HT1080 (cell line): ENCODE measurements at regions not wholly inside any gene's neighbourhood (a gene's known extent, or its start where the extent isn't known, plus 50 kb on each side); places are given as distances from the start of the nearest gene placed in this dataset.

Source experiments
- DNase-seq: peaks from one replicate; pipeline ENCODE4 v3.0.0-alpha.2; 2015; ENCODE audit warnings: low read depth

DNA sequence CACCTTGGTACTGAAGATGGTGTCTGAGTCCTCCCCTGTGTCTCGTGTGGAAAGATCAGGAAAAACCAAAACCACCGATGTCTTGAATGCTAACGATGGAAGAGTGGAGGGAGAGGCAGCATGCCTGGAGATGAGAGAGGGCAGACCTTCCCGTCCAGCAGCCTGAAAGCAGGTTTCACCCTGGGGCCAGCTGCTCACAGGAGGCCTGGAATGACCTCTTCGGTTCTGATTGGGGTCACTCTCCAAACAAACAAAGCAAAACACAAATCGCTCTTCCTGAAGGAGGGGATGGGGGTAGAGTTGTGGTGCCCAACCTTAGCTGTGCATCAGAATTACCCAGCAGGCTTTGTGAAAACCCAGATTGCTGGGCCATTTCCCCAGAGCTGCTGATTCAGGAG is 142.3 kb upstream of the SOX1 start:
- no peak for DNase-seq

DNA sequence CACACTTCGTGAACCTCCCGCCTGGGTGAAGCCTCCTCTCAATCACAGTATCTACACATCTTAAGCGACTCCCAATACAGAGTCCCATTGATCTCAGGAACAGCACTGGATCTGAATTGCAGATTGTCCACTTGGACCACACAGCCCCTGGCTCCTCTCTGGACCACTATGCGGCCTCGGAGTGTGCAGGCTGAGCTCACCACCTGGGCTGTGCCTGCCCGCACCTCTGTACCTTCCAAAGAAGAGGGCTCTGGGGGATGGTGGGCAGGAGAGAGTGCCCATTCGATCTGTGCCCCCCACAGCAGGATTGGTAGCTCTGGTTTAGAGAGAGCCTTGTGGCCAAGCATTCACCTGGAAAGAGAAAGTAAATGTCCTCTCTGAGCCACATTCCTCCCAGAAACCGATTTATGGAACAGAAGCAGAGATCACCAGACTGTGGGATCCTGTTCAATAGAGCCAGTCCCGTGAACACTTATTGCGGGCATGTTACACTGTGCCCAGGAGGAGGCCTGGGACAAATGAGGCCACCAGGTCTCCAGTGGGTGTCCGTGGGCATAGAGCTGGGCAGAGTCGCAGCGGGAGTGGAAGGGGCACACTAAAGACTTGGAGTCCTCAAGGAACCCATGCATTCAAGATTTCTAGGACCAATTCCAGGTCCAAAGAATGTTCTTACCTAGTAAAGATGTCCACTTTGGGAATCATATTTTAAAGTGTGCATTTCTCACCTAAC is 141.6 kb upstream of the SOX1 start:
- no peak for DNase-seq

DNA sequence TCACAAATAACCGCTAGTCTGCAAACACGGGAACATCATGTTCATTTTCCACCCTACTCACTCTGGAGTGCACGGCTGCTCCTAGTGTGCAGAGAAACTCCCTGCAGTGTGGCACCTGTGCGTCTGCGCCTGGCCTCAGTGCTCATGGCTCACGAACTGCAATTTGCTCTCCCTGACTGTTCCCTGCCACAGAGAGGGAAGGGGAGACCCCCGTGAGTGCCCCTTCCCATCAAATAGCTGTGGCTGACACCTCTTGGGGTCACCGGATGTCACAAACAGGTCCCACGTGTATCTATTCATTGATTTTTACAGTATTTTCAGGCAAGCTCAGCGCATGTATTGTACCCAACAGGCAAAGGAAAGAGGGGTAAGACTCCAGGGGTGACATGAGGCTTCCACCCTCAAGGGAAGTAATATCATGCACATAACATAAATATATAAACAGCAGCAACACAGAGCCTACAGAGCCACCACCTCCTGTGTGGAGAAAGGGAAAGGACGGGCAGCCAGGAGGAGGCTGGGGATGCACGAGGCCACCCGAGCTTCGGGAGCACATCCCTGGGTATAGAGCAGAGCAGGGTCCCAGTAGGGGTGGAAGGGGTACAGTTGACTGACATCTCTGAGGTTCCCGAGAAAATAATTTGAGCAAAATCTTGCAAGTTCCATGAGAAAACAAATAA is 140.3 kb upstream of the SOX1 start:
- no peak for DNase-seq

DNA sequence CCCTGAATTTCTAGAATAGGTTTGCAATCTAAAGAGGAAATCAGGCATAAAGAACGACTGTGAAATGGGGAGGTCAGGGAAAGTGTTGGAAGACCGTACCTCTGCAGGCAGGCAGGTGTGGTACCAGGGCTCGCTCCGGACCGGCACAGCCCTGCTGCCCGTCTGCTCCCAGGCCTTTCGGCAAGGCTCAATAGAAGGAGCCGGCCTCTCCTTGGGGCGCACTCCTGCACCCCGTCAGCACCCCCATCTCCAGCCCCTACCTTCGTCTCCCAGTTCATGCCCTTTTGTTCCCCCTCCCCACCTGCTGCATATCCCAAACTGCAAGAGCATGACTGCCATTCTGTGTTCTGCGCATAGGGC is 139.8 kb upstream of the SOX1 start:
- no peak for DNase-seq

DNA sequence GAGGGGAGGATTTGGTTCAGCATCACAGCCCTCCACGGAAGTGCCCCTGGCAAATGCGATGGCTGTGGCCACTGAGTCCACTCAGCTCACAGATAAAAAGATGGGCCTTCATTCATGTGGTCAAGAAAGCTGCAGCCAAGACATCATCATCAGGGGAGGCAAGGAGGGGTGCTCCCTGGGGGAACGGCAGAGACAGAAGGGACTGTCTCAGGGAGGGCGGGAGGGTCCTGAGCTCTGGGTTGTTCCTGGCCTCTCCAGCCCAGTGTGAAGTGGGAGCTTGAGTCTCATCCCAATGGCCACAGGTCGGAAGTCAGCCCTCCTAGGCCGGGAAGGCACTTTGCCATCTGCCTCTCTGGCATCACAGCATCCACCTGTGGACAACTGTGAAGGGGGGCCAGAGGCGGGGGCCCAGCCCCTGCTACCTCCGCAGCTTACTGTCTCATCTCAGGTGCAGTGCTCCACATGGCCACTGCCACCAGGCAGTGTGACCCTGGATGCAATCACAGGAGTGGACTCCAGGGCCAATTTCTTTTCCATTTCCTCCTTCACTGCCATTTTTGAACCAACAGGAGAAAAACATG is 137.8 kb upstream of the SOX1 start:
- no peak for DNase-seq

DNA sequence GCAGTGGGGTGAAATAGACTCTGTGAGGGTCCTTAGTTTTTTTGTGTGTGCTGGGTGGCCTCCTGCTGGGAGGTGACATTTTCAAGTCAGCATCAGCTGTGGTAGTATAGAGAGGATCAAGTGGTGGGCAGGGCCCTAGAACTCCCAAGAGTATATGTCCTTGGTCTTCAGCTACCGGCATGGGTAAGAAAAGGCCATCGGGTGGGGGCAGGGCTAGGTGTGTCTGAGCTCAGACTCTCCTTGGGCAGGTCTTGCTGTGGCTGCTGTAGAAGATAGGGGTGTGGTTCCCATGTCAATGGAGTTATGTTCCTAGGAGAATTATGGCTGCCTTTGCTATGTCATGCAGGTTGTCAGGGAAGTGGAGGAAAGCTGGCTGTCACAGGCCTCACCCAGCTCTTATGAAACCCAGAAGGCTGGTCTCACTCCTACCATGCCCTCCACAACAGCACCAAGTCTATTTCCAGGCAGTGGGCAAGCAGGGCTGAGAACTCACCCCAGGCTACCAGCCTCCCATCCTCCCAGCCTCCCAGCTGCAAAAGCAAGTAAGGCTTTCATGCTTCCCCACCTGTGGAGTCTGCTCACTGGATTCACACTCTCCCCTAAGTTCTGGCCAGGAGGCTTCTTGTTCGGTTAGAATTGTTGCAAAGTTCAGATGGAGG is 130.6 kb upstream of the SOX1 start:
- DNase-seq, result no peak

DNA sequence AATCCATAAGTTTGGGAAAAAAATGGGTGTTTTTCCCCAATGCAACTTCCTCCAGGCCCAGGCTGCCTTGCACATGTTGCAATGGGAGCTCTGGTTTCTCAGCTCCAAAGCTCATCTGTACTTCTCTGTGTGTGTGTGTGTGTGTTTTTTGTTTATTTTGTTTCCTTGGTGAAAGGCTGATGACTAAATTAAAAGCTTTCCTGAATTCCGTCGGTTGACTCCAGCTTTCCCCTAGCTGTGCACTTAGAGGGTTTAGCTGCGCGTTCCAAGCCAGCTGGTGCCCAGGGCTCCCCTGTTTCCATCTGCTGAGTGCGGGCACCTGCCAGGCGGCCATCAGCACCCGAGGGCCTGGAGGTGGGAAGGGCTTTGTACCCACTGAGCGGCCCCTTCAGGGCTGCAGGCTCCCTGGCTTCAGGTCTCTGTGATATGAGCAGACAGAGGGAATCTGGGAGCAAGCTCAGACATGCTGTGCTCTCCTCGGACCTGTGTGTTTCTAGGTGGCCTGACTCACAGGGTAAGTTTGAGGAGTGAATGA is 129.1 kb upstream of the SOX1 start:
- no peak for DNase-seq

DNA sequence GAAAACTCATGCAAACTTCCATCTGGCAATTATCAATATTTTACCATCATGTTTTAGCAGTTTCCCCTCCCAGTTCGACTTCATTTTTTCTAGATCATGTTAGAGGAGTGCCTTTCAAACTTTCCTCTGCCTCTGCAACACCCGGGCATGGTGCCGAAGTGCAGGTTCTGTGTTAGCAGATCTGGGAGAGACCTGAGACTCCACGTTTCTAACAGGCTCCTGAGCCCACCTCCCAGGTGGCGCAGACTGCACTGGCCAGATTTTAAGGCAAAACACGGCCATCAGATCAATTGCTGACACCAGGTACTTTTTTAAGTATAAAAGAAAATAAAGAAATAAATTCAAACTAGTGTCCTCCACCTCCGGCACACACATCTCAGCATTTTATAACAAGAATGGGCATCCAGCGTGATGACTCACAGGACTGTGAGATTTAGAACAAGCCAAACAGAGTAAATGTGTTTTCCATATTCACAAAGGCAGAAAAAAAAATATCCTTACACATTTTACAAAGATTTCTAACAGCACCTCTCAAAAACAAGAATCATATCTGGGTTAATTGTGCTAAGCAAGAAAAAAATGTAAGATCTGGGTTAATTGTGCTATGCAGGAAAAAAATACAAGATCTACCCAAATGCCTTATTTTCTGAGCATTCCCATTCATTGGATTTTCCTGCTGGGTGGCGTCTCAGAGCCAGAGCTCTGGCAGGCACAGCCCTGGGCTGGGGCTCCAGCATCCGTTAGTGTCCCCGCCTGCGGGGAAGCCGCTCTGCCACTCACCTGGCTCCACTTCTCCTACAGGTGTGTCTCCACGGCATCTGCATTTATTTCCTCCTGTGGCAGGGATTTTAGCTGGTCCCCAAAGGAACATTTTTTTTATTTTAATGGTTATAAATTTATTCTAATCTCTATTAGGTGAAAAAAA is 127.9 kb upstream of the SOX1 start:
- DNase-seq, result no peak

DNA sequence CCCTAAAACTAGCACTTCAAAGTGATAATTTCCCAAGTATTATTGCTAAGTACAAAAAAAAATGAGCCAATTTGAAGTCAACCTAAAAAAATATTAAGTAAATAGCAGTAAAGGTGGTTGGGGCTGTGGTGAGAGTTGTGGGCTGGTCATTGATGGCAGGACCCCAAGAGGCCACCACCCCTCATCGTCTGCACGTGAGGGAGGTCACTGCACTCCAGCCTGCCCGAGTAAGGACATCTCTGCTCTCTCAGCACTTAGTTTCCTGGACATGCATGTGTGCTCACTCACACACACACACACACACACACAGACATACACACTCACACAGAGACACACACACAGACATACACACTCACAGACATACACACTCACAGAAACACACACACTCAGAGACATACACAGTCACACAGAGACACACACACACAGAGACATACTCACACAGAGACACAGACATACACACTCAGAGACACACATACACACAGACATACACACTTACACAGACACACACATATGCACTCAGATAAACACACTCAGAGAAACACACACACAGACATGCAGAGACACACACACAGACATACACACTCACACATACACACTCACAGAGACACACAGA is 127.2 kb upstream of the SOX1 start:
- no peak for DNase-seq

DNA sequence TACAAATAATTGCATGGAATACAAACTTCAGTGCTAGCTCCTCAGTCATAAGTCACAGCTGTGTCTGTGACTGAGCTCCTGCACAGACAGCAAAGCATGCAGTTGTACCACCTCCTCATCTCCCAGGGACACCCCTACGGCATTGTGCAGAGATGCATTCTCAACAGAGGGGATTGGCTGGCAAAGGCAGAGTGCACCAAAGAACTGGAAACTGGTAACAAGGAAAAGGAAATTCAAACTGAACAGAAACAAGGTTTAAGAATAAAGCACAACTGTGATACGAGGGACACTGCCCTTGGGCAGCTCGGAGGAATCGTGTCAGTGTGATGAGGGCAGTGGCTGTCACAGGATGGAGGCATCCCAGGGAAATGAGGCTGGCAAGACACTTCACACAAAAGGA is 126.1 kb upstream of the SOX1 start:
- DNase-seq, result no peak

DNA sequence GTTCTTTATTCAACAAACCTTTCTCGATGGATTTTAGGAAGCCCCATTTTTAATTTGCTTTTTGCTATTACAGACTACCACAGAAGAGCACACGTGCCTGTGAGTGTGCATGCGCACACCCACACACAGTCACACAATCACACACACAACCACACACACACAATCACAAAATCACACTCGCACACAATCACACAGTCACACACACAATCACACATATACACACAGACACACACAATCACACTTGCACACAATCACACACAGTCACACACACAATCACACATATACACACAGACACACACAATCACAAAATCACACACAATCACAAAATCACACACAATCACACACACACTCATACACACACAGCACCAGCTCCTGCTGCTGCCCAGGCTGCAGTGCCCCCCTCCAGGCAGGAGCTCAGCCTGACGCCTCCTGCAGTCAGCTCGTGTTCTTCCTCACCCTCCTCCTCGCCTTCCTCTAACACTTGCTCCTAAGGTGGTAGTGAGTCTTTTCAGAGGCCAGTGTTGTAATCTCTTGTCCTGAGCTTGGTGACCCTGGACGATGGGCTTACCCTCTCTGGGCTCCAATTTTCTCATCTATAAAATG is 125.0 kb upstream of the SOX1 start:
- no peak for DNase-seq

DNA sequence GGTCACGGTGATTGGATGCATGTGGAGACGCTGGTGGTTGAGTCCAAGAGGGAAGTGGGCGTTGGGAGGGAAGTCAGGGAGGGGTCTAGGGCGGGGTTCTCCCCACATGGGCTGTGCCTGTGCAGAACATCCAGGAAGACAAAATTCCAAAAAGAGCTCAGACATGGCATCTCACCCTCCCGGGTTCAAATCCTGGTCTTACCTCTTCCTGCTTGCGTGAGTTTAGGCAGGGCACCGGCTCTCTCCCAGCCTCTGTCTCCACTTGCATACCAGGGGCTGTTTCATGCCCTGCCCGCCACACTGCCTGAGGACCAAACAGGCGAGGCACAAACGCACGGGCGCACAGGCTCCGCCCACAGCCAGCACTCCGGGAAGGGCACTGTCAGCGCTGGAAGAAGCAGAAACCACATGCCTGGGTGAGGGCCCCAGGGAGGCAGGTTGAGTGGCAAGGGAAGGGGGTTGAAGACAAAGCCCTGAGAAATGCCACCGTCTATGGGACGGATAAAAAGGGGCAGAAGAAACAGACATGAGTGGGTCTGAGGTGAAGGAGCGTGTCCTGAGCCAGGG is 123.6 kb upstream of the SOX1 start:
- DNase-seq, result no peak

DNA sequence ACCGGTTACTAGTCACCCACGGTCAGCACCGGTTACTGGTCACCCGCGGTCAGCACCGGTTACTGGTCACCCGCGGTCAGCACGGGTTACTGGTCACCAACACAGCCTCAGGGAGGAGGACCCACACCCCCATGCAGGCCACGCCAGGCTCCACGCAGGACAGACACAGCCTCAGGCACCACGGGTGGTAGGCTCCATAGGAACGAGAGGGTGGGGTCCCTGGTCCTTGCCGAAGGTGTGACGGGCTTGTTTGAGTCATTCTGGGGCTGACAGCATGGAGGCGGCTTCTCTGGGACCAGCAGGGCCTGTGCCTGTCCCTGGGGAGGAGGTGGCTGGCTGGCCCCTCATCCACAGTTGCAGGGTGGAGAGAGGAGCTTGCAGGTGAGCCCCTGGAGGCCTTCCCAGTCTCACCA is 122.8 kb upstream of the SOX1 start:
- DNase-seq, result no peak

DNA sequence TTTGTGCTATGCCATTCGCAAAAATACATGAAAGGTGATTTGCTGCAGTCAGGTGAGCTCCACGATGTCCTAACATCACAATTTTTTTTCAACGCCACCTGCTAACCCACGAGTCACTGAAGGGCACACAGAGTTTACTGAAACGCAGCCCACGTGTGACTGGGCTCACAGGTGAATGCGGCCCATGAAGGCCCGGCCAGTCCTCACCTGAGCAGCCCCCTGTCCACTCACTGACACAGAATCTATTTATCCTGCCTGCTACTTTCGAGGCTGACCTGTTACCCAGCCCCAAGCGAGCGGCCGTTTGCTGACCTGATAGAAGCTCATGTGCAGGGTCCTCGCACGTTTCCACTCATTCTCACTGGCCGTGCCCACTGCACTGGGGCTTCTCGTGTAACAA is 121.9 kb upstream of the SOX1 start:
- DNase-seq, result no peak

DNA sequence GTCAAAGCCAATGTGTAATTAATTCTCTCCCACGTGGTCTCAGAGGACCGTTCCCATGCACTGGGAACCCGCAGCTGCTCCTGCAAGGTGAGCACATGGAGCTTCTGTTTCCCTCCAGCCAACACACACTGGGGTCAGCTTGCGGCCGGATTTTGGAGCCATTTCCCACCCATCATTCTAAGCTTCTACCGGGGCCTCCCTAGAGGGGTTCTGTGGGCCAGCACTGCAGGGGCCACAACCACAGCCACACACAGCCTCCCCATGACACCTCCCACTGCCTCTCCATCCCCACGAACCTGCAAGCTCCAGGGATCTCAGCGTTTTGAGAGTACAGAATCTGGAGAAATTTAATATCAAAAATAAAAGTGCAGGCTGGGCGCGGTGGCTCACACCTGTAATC is 120.7 kb upstream of the SOX1 start:
- no peak for DNase-seq

DNA sequence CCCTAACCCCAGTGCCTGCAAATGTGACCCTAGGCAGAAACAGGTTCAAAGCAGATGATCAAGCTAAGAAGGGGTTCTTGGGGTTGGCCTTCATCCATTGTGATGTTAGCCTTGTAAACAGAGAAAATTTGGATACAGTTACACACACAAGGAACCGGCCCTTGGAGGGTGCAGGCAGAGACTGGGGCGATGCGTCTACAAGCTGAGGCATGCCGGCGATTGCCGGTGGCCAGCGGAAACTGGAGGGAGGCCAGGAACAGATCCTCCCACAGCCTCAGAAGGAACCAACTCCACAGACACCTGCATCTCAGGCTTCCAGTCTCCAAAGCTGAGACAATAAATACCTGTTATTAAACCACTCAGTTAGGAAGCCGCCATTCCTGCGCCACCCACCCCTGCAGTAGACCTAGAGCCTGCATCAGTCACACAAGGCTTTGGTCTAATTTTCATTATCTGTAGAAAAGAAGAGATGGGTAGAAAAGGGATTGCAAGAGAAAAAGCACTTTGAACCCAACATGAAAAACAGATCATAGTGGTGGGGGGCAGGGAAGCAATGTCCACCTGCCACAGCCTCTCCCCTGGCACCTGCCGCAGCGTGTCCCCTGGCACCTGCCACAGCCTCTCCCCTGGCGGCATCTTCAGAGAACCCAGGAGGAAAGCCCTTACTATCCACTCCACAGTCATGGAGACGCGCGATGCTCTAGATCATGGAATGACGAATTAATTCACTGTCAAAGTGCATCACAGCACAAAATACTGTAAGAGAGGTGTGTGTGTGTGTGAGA is 119.7 kb upstream of the SOX1 start:
- no peak for DNase-seq

DNA sequence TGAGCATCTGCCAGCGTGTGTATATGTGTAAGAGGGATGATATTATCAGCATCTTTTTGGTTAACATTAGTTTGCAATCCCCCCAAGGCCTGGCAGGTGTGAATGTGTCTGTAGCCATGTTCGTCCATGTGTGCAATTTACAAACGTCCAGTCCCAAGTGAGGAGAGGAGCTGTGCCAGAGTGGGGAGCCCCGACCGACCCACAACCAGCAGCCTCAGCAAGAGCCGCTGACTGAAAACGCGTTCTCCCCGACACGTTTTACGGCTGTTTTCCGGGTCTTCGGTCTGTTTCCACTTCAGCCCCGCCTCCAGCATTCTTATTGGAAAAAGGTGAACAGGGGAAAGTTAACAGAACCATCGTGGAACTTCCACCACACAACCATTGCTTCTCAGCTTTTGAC is 119.1 kb upstream of the SOX1 start:
- DNase-seq, result no peak

DNA sequence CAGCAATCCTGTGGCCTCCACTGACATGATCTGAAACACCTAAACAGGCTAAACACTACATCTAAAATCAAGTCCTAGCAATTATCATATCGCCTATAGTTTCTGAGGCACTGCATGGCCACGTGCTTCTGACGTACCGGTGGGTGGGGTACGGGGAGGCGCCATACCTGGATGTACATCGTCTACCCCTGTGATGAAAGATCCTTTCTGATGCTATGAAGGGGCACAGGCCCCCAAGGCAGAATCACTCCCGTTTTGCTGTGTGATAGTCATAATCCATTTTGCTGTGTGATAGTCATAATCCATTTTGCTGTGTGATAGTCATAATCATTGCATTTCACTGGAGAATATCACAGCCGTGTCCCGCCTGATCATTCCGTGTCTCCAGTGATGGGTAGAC is 118.7 kb upstream of the SOX1 start:
- DNase-seq, result no peak

DNA sequence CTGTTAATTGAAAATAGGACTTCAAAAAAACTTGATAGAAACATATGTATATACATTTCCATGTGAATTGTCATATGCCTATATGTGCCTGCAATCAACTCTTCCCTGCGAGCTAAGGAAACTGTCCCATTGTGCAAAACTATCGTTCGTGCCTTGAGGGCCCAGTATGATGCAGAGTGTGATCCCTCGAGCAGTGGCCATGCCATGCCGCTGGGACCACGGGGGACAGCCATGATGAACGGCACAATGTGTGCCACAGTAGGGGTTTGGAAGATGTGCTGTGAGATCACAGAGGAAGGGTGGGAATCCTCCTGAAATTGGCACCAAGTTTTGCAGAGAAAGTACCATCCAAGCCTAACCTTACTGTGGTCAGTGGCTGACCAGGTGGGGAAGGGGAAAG is 118.1 kb upstream of the SOX1 start:
- no peak for DNase-seq
